NCI-H2227 treated with DMSO at 0.1 percent for 48 hours (cell line): ENCODE measurements at regions not wholly inside any gene's neighbourhood (a gene's known extent, or its start where the extent isn't known, plus 50 kb on each side); places are given as distances from the start of the nearest gene placed in this dataset.

Experiments used
- DNase-seq: peaks from one replicate; lab custom pipeline; 2025; lab: John Stamatoyannopoulos, UW

- no peak for DNase-seq
Measured at GRCh38 chr6:19465256-19465655, 371.9 kb upstream of the ID4 start.

- DNase-seq, result no peak
Measured at GRCh38 chr6:19465760-19466159, 371.4 kb upstream of the ID4 start.

DNA sequence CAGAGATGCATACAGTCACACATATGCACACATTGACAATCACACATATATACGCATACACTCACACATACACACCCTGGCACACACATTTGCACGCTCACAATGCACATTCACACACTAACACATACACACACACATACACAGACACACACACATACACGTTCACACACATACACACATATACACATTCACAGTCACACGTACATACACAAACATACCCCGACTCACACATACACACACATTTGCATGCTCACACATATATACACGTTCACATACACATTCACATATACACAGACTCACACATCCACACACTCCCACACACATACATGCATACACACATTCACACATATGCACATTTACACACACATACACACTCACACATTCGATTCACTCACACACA is 366.8 kb upstream of the ID4 start:
- no peak for DNase-seq

GRCh38 chr6:19472153-19472552 is 365.0 kb upstream of the ID4 start:
- DNase-seq, result no peak

GRCh38 chr6:19472850-19473249 is 364.3 kb upstream of the ID4 start:
- no peak for DNase-seq

DNA sequence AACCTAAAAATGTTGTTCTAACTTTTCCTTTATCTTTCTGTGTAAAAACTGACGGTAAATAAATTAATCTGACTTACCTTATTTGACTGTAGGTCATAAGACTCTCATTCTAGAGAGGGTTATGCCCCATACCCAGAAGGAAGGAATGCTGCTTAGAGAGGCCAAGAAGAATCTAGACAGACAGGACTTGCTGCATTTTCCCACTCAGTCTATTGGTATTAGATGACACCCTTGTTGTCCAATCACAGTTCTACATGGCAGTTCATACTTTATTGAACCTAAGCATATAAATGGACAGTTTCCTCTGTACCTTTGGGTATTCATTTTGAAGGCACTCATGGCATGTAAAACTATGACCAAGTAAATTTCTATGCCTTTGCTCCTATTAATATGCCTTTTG is 359.6 kb upstream of the ID4 start:
- no peak for DNase-seq

DNA sequence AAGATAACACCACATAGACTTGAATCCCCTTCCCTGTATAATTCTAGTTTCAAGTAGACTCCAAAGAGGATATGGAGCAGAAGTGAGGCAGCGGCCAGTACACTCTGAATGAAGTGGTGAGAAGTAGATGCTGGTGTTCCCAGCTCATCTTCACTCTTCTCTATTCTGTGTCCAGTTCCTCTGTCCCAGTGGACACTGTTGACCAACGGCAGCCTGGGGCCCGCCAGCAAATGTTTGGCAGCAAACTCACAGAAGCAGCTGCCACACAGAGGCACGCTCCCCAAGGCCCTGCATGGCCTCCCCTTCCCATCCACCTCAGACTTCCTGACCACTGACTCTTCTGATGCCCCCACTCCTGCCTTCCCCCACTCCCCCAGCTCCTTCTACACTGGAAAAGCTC is 358.9 kb upstream of the ID4 start:
- no peak for DNase-seq

GRCh38 chr6:19478992-19479391 is 358.2 kb upstream of the ID4 start:
- DNase-seq, result peak; percentile 2

DNA sequence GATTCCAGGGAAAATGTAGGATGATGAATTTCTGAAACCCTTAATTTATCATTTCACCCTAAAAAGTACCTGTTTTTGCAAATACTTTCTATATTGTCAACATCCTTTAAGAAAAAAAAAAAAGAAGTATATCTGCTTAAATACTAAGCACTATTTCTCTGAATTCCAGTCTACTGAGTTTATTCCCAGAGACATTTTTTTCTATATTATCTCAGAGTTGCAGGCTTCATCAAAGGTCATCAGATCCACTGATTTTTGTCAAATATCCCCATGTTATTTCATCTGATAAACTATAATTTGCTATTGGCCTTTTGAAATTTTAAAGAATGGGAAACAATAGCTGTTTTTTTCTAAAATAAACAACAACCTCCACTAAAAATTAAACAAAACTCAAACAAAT is 357.6 kb upstream of the ID4 start:
- DNase-seq, result no peak

DNA sequence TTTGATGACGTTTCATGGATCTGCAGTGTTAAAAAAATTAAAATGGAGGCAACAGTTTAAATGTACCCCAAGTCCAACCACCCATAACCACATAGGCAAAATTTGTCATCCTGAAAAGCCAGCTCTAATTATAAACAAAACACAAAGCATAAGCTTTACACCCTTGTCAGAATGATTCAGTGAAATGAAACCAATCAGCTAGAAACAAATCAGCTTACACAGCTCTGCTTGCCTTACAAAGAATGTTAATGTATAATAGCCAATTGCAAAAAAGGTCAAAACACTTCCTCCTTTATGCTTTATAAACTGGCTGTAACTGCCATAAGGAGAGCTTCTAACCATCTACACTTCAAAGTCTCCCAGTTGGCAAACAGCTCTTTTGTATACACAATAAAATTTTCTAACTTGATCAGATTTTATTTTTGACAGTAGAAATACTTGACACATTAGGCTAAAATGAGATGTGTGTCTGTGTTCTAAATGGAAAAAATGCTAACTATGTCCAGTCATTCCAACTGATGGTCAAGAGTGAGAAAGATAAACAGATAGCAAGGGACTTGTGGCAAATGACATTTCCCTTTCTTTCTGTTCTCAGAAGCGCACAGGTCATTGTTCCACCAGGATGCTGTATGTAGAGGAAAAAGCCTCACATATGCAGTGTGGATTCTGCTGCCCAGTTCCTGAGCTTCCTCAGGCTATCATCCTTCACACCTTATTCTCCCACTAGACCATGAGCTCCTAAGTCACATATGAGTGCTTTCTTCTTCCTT is 344.3 kb upstream of the ID4 start:
- no peak for DNase-seq

DNA sequence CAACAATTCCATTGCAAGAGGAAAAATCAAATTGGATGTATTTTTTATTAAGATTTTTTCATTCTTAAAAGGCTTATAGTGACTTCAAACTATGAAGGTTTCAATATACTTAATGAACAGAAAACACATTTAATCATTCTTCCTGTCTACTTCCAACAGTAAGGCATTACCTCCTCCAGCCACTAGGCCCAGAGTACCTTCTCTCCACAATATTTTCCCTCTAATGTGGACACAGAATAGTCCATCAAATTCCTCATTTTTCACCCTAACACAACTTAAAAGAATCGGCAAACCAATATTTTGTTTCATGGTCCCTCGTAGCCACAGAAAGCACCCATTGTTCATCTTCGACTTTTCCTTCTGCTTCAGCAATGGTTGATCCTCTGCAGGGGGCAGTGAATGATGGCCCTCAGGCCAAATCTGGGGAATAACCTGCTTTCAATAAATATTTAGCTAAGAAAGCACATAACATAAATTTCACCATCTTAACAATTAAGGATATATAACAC is 335.4 kb upstream of the ID4 start:
- DNase-seq, result no peak

DNA sequence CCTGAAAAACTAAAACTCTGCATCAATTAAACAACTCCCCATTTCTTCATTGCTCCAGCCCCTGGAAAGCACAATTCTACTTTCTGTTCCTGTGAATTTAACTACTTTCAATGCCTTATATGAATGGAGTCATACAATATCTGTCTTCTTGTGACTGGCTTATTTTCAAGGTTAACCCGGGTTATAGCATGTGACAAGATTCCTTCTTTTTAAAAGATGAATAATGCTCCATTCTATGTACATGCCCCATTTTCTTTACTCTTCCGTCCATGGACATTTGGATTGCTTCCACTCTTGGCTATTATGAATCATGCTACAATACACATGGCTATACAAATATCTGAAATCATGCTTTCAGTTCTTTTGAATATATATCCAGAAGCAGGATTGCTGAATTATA is 334.9 kb upstream of the ID4 start:
- DNase-seq, result no peak

- no peak for DNase-seq
Measured at GRCh38 chr6:19515939-19516338, 321.2 kb upstream of the ID4 start.

- no peak for DNase-seq
Measured at GRCh38 chr6:19519941-19520340, 317.2 kb upstream of the ID4 start.

GRCh38 chr6:19524366-19525186 is 312.6 kb upstream of the ID4 start:
- DNase-seq, result no peak

GRCh38 chr6:19525673-19526072 is 311.5 kb upstream of the ID4 start:
- no peak for DNase-seq

- no peak for DNase-seq
Measured at GRCh38 chr6:19530188-19530587, 307.0 kb upstream of the ID4 start.

- no peak for DNase-seq
Measured at GRCh38 chr6:19535351-19535750, 301.8 kb upstream of the ID4 start.

DNA sequence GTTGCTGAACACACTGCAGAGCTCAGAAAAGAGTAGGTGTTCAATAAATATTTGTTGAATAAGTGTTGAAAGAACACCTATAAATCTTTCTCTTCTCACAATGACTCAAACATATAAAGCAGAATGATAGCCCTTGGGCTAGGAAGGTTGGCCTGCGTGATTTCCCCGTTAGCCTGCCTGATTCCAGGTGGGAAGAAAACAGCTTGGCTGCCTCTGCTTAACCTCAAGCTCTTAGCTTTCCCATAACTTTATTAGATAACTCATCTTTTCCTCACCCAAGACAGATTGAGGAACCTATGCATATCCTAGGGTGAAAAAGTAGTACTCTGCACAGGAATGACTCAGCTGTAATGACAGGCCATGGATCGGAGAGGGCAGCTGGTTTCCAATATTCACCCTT is 300.3 kb upstream of the ID4 start:
- DNase-seq, result no peak

GRCh38 chr6:19538096-19538495 is 299.1 kb upstream of the ID4 start:
- DNase-seq, result no peak

DNA sequence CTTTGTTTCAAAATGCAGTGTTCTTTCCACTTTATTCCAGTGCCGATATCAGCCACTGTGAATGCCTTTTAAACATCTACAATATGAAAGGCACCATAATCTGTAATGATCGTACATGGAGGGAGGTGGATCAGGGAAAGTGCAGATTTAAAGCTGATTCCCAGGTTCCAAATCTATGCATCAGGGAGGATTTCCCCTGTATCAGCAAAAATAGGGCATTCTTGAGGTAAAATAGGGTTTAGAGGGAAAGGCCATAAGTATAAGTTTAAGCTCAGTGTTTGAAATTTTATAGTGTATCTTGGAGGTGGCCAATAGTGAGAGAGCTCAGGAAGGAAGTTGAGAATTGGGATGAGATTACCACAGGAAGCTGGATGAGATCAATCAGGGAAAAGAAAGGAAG is 289.7 kb upstream of the ID4 start:
- no peak for DNase-seq

- DNase-seq, result no peak
Measured at GRCh38 chr6:19549109-19549508, 288.1 kb upstream of the ID4 start.

DNA sequence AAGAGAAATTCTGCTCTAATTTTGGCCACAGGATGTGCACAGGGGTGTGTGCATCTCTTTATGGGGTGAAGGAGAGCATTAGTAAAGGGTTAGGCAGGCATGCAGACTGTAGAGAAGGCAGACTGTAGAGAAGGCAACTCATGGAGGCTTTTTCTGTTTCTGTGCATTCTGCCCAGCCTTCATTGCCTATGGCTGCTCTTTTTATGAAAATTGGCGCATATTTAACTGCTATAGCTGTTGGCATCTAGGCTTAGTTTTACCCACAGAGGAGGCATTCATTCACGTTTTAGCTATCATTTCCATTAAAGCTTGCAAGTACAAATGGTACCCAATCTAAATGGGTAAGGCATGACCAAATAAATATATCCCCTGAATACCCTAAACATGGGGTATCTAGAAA is 286.8 kb upstream of the ID4 start:
- no peak for DNase-seq
